ENCODE measurements at regions not wholly inside any gene's neighbourhood (a gene's known extent, or its start where the extent isn't known, plus 50 kb on each side); places are given as distances from the start of the nearest gene placed in this dataset.

DNA sequence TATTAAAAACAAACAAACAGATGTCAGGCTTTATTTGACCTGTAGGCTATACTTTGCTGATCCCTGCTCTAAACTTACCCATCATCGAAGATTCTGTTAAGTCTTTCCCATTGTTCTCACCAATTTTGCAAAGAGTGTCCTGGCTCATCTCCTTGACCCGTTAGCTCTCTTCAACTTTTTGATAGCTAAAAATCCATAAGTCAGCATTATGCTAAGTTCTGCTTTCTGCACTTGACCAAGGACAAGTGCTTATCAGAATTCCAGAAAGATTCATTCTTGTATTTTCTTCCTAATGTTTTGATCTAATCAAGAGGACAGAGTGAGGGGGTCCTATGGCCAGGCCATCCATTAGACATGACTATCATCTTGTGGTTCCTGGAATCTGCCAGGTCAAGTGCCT, 503.5 kb downstream of the FUT8 start:
- intact Hi-C loops (cut with DNase I), result no loop called here
- no peaks in the 10 kb centered on the region for H3K4me1 ChIP-seq
- H3K9me3 ChIP-seq, result no peaks in the 10 kb centered on the region
- DNase-seq (no peak), ATAC-seq (no peak)
- no peak for TF ChIP-seq POLR2A (IDR thresholded peaks at IDR 0.05)
- TF ChIP-seq, protein P1, sequence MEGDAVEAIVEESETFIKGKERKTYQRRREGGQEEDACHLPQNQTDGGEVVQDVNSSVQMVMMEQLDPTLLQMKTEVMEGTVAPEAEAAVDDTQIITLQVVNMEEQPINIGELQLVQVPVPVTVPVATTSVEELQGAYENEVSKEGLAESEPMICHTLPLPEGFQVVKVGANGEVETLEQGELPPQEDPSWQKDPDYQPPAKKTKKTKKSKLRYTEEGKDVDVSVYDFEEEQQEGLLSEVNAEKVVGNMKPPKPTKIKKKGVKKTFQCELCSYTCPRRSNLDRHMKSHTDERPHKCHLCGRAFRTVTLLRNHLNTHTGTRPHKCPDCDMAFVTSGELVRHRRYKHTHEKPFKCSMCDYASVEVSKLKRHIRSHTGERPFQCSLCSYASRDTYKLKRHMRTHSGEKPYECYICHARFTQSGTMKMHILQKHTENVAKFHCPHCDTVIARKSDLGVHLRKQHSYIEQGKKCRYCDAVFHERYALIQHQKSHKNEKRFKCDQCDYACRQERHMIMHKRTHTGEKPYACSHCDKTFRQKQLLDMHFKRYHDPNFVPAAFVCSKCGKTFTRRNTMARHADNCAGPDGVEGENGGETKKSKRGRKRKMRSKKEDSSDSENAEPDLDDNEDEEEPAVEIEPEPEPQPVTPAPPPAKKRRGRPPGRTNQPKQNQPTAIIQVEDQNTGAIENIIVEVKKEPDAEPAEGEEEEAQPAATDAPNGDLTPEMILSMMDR (IDR thresholded peaks at IDR 0.05), result no peak
- no peaks in the 10 kb centered on the region for H3K36me3 ChIP-seq
- H3K27me3 ChIP-seq, result peaks cover 0 to 13% (median 0%) of the 10 kb centered on the region in 9 donors
- no peak overlapping the region for H3K4me3 ChIP-seq
- no peak overlapping the region for H3K27ac ChIP-seq
- 83 to 94% (median 87%) methylated on average over 2 of the region's 2 CpGs for WGBS, 4 donors

DNA sequence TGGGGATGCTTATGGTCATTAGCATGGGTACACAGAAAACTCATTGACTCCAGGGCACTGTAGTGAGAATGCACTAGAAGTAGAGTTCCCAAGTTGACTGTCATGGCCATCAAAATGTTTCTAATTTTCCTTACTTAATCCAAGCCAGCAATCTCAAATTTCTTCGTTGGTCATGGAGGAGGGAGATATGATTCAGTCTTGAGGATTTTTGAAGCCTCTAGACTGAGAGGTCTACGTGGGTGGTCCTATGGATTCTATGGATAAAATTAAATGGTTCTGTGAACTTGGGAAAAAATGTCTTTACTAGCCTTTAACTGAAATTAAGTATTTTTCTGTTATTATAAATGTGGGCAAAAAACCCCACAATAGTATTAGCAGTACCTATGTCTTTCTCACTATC, 508.5 kb downstream of the FUT8 start:
- WGBS, 4 donors, result 70 to 79% (median 72%) methylated on average over 2 of the region's 2 CpGs
- Histone ChIP-seq H3K4me1 (no peaks in the 10 kb centered on the region), H3K9me3 (no peaks in the 10 kb centered on the region), H3K36me3 (no peaks in the 10 kb centered on the region), H3K27ac (no peak overlapping the region), H3K4me3 (no peak overlapping the region), H3K27me3 (peaks cover 0 to 26% (median 0%) of the 10 kb centered on the region in 9 donors)
- DNase-seq (no peak), ATAC-seq (no peak)
- intact Hi-C loops (cut with DNase I), result no loop called here
- no peak for TF ChIP-seq POLR2A (IDR thresholded peaks at IDR 0.05)
- TF ChIP-seq, protein P1 (IDR thresholded peaks at IDR 0.05), result no peak

DNA sequence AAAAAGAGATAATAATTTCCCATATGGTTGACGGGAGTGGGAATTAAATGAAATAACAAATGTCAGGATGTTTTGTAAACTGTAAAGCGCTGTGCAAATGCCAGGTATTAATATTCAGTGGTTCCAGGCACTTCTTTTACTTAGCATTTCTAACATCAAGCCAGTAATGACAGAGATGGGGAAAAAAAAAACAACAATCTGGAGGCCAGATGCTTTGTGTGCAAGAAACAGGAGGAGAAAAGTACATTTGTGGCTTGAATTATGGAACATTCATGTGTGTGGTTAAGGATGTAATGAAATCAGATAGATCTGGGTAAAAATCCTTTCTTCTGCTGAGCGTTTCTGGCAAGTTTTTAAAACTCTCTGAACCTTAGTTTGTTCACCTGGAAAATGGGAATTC, 509.6 kb downstream of the FUT8 start:
- H3K4me3 ChIP-seq, result no peak overlapping the region
- no peaks in the 10 kb centered on the region for H3K36me3 ChIP-seq
- no peaks in the 10 kb centered on the region for H3K9me3 ChIP-seq
- no peaks in the 10 kb centered on the region for H3K4me1 ChIP-seq
- ATAC-seq, result no peak
- TF ChIP-seq, protein P1 (IDR thresholded peaks at IDR 0.05), result no peak
- TF ChIP-seq POLR2A (IDR thresholded peaks at IDR 0.05), result no peak
- intact Hi-C loops (cut with DNase I), result no loop called here
- peaks cover 0 to 26% (median 0%) of the 10 kb centered on the region in 9 donors for H3K27me3 ChIP-seq
- WGBS, 4 donors, result 70 to 79% (median 75%) methylated on average over 3 of the region's 3 CpGs
- DNase-seq, result no peak
- no peak overlapping the region for H3K27ac ChIP-seq

DNA sequence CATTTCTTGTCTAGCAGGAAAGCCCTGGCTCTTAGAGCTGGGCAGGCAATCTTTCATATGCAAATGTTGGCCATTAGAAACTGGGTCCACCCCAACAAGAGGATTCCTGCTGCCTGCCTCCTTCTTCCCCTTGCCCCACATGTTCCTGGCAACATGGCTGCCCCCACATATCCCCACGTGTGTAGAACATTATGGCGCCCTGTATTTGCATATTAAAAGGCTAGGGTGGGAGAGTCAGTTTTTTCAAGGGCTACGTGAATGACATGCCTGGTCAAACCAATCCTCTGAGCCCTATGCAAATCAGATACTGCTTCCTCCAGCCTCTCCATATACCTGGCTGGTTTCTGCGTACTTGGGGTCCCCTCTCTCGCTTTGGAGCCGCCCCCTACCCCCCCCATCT, 514.0 kb downstream of the FUT8 start:
- WGBS, 4 donors, result 45 to 60% (median 55%) methylated on average over 6 of the region's 6 CpGs
- intact Hi-C loops (cut with DNase I), result no loop called here
- no peaks in the 10 kb centered on the region for H3K4me1 ChIP-seq
- DNase-seq, result no peak
- no peak for ATAC-seq
- TF ChIP-seq, protein P1 (IDR thresholded peaks at IDR 0.05), result no peak
- no peak for TF ChIP-seq POLR2A (IDR thresholded peaks at IDR 0.05)
- no peak overlapping the region for H3K4me3 ChIP-seq
- no peaks in the 10 kb centered on the region for H3K36me3 ChIP-seq
- H3K9me3 ChIP-seq, result no peaks in the 10 kb centered on the region
- no peak overlapping the region for H3K27ac ChIP-seq
- H3K27me3 ChIP-seq, result peaks cover 0 to 32% (median 6%) of the 10 kb centered on the region in 9 donors
